DMS79 (cell line): ENCODE measurements at regions not wholly inside any gene's neighbourhood (a gene's known extent, or its start where the extent isn't known, plus 50 kb on each side); places are given as distances from the start of the nearest gene placed in this dataset.
A peak's percentile ranks its signal among the peaks of the same experiment; 100 is the strongest.
"Not testable (repeated sequence)": the region's sequence is repeated elsewhere in the genome, so short reads cannot be mapped to it uniquely, and the experiment has no call there.

Source experiments
- DNase-seq: peaks from one replicate; lab custom pipeline; 2025; lab: John Stamatoyannopoulos, UW

DNA sequence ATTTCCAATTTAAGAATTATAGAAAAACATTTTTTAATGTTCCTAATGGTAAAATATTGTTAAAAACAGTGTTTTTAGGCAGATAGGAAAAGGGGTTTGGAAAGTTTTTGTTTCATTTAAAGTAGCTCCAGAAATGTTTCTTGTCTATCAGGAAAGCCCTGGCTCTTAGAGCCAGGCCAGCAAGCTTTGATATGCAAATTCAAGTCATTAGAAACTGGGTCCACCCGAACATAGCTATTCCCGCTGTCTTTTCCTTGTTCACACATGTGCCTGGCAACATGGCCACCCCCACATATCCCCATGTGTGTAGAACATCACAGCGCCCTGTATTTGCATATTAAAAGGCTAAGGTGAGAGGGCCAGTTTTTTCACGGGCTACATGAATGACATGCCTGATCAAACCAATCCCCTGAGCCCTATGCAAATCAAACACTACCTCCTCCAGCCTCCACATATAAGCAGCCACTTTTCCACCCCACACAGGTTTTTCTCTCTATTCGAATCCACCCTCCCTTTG is 925.3 kb upstream of the CDH10 start:
- DNase-seq: no peak

DNA sequence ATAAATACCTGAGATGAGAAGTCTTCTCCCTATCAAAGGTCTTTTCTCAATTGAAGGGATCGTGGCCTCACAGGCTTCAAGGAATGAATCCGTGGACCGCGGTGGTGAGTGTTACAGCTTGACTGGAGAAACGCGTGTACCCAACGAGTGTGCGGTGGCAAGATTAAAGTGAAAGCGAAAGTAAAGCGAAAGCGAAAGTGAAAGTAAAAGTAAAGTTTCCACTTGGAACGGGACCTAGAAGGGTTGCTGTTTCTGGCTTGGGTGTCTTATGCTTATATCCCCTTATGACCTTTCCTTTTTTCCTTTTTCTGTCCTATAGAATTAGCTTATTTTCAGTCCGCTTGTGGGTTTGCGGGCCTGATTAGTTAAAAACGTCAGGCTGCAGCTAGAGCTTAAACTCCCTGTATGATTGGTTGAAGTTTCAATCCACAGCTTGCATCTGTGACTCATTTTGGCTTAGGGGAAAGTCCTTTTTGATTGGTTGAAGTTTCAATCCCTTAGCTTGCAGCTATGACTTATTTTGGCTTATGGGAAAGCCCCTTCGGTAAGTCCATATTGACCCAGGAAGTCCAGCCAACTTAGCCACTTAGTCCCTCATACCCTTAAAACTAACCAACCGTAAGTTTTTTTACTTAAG is 924.3 kb upstream of the CDH10 start:
- DNase-seq: no peak

- no peak for DNase-seq
Measured at GRCh38 chr5:25568294-25568693, 923.5 kb upstream of the CDH10 start.

DNA sequence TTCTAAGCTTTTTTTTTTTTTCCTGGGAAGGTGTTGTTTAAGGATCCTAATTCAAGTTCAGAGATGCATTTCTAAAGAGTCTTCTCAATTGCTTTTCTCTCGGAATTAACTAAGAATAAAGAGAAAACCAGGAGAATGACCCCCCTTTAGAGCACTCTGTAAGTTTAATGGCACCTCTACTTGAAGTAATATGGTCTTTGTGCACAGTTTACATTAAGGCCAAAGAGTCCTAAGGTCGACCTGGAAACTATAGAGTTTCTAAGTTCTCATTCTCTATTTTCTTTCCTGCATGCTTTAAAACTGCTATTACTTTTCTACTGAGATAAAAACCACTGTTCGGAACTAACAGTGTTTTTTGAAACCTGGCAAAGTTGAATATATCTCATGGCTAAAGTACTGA is 923.1 kb upstream of the CDH10 start:
- no peak for DNase-seq

DNA sequence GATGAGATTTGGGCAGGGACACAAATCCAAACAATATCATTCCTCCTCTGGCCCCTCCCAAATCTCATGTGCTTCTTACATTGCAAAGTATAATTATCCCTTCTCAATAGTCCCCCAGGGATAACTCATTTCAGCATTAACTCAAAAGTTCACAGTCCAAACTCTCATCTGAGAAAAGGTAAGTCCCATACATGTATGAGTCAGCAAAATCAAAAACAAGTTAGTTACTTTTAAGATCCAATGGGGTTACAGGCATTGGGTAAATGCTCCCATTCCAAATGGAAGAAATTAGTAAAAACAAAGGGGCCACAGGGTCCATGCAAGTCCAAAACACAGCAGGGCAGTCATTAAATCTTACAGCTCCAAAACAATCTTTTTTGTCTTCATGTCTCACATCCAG is 917.9 kb upstream of the CDH10 start:
- no peak for DNase-seq

GRCh38 chr5:25554077-25554476 is 909.3 kb upstream of the CDH10 start:
- DNase-seq: no peak

DNA sequence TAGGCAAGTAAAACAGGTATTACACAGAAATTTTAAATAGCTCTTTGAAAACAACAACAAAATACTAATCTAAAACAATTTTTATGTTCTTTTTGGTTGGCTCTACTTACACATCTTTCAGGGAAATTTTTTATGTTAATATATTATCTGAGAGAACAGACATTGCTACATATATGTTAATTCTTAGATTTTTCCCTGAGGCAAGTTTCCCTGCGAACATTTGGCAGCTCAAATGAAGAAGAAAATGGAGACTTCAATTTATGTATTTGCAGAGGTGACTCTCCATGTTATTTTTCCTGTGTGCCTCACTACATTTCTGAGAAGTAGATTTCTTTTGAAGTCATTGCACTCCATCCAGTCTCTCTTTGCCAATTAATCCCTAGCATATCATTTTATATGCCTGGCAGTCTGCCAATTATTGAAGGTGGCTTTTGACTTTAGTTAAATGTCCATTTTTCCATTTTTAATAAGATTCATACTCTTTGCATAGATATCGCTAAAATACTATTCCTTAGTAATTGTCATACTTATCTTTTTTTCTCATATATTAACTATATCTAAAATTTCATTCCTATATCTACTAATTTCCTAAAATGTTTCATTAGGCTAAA is 908.2 kb upstream of the CDH10 start:
- peak; percentile 1 for DNase-seq

GRCh38 chr5:25550793-25551192 is 906.0 kb upstream of the CDH10 start:
- DNase-seq: no peak

- no peak for DNase-seq
Measured at GRCh38 chr5:25544652-25545249, 900.0 kb upstream of the CDH10 start.

- DNase-seq: no peak
Measured at GRCh38 chr5:25540628-25541027, 895.9 kb upstream of the CDH10 start.

- DNase-seq: no peak
Measured at GRCh38 chr5:25539536-25539935, 894.8 kb upstream of the CDH10 start.

- not testable (repeated sequence) for DNase-seq
Measured at GRCh38 chr5:25536461-25536860, 891.7 kb upstream of the CDH10 start.

DNA sequence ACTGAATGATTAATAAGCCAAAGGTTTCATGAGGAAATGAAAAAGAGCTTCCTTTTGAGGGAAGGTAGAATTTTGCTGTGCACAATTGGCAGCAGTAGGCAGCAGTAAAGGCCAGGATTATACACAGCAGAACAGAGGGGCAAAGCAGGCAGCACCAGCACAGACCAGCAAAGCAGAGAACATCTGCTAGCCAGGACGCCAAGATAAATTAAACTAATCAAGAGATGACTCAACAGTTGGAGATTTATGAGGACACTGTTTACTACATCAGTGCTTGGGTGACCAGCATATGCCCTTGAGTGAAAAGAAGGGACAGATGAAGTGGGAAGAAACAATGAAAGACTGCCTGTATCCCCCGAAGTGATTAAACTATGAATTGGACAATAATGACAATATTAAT is 871.4 kb upstream of the CDH10 start:
- no peak for DNase-seq

GRCh38 chr5:25515525-25515924 is 870.7 kb upstream of the CDH10 start:
- DNase-seq: no peak

- DNase-seq: not testable (repeated sequence)
Measured at GRCh38 chr5:25510692-25511091, 865.9 kb upstream of the CDH10 start.

- DNase-seq: not testable (repeated sequence)
Measured at GRCh38 chr5:25508011-25508410, 863.2 kb upstream of the CDH10 start.

- no peak for DNase-seq
Measured at GRCh38 chr5:25500635-25501034, 855.9 kb upstream of the CDH10 start.

DNA sequence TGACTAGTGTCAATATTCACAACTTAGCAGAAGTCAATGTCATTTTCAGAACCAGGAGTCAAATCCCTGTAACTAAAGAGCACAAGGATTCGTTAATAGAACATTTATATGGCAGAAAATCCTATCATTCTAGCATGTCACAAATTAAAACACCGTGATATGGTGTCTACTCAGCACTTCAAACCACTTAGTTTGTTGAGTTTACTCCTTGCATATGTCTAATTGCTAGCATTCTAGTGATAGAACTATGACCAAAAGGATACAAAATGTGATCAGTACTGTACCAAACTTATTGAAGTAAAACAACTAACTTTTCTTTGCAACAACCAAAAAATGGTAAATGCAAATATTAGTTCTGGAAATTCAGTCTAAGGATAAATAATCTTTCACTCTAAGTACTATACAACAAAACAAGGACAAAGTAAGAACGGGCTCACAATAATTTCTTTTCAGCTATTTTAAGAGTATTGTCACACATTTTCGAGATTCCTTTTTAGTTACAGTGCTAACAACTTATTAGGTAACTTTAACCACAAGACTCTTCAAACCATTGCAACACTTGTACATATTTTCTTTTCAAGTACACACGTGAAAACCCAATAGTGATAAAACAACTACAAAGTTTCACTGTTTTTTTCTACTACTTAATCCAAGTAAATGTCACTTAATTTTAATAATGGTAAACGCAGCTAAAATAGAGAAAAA is 845.2 kb upstream of the CDH10 start:
- no peak for DNase-seq

DNA sequence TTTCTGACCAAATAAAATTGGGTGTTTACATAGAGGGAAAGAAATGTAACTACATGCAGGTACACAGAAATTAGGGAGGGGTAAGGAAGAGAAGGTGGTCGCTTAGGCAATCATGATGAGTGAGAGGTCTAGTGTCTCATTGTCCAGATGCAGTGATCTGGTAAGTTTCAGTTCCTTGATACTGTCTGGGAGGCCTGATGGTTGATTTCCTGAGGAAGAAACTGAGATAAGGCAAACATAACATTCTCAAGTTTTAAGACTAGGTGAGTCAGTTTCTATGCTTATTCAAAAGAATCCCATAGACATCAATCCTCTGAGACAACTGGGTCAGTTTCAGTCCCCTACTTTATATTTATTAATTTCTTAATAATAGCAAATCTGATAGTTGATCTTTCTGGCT is 843.3 kb upstream of the CDH10 start:
- no peak for DNase-seq

DNA sequence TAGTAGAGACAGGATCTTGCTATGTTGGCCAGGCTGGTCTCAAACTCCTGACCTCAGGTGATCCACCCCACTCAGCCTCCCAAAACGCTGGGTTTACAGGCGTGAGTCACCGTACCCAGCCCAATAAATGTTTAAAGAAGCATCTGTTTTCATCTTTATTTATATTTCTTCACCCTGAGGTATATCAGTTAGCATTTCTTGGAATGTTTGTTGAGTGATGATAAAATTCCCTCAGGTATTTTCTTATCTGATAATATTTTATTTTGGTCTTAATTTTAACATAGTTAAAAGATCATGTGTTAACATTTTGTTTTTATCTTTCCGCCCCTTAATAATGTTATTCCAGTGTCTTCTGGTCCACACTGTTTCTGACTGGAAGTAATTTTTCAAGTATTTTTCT is 839.6 kb upstream of the CDH10 start:
- no peak for DNase-seq

DNA sequence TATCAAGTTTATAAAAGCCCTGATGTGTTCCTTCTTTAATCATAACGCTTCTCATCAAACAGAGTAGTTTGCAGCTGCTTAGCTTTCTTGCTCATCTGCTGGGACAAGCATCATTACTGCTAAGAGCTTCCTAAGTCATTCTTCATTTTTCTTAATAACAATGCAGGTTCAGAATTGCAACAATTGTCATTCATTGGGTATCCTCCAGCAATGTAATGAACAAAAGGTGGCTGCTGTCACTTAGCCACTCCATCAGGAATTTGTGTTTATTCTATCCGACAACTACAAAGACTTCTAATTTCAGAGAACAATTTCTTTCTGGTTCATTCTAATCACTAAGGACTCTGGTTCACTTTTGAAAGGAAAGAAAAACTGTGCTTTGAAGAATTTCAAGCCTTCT is 836.7 kb upstream of the CDH10 start:
- no peak for DNase-seq

GRCh38 chr5:25459082-25459481 is 814.3 kb upstream of the CDH10 start:
- no peak for DNase-seq

DNA sequence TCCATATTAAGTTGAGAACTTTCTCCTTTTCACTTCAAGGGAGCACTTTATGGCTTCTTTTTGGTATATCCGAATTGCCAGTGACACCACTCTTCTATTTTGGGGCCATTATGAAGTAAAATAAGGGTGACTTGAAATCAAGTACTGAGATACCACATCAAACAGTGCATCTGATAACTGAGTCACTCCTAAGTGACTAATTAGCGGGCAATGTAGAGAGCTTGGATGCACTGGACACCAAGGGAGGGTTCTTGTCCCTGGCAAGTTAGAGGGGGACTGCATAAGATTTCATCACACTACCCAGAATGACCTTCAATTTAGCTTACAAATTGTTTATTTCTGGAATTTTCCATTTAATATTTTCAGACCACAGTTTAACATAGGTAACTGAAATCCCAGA is 813.9 kb upstream of the CDH10 start:
- DNase-seq: no peak
